IPS DF 6.9 (cell line): ENCODE measurements at regions not wholly inside any gene's neighbourhood (a gene's known extent, or its start where the extent isn't known, plus 50 kb on each side); places are given as distances from the start of the nearest gene placed in this dataset.
"Not testable (repeated sequence)": the region's sequence is repeated elsewhere in the genome, so short reads cannot be mapped to it uniquely, and the experiment has no call there.

Experiments used
- DNase-seq: peaks from one replicate; pipeline ENCODE4 v3.0.0-alpha.2; 2013; ENCODE audit warnings: low read depth, low spot score
- H3K27ac ChIP-seq: one replicate; pipeline ENCODE4 v1.5.1; 2013; ENCODE audit warnings: low read length, control low read depth
- H3K27me3 ChIP-seq: 2 replicates; pipeline ENCODE4 v1.6.1; 2013; ENCODE audit warnings: mild to moderate bottlenecking, low read length; ENCODE audit not compliant: control insufficient read depth, insufficient read depth
- H3K36me3 ChIP-seq: 2 replicates; pipeline ENCODE4 v1.6.1; 2013; ENCODE audit warnings: low read length; ENCODE audit not compliant: control insufficient read depth, insufficient read depth
- H3K4me1 ChIP-seq: 2 replicates; pipeline ENCODE4 v1.6.1; 2013; ENCODE audit warnings: low read length; ENCODE audit not compliant: control insufficient read depth, insufficient read depth
- H3K4me3 ChIP-seq: 2 replicates; pipeline ENCODE4 v1.5.1; 2013; ENCODE audit warnings: mild to moderate bottlenecking, low read length
- H3K9me3 ChIP-seq: 2 replicates; pipeline ENCODE4 v1.6.1; 2013; ENCODE audit warnings: low read length, inconsistent platforms; ENCODE audit not compliant: control insufficient read depth, insufficient read depth
- WGBS: extraction: QIAGEN DNeasy Blood & Tissue Kit; methylation state at CpG from one replicate; pipeline ENCODE4 v1.1.7; 2013; ENCODE audit warnings: mixed read lengths, missing lambda C conversion rate; ENCODE audit not compliant: insufficient read length, insufficient coverage; 5-methylcytosine and 5-hydroxymethylcytosine counted together

- Histone ChIP-seq H3K4me3 (no peak overlapping the region), H3K4me1 (no peaks in the 10 kb centered on the region), H3K9me3 (no peaks in the 10 kb centered on the region), H3K27me3 (no peaks in the 10 kb centered on the region), H3K27ac (no peak overlapping the region), H3K36me3 (no peaks in the 10 kb centered on the region)
- no peak for DNase-seq
- no CpG with 5 or more reads among the region's 3 CpGs for WGBS
Measured at GRCh38 chr6:132199343-132199742, 201.9 kb downstream of the MOXD1 start.

- H3K4me1 ChIP-seq = no peaks in the 10 kb centered on the region
- no peaks in the 10 kb centered on the region for H3K9me3 ChIP-seq
- no CpG with 5 or more reads among the region's 2 CpGs for WGBS
- no peak for DNase-seq
- H3K27me3 ChIP-seq = no peaks in the 10 kb centered on the region
- no peaks in the 10 kb centered on the region for H3K36me3 ChIP-seq
- no peak overlapping the region for H3K4me3 ChIP-seq
- no peak overlapping the region for H3K27ac ChIP-seq
Measured at GRCh38 chr6:132198896-132199295, 202.4 kb downstream of the MOXD1 start.

- H3K27me3 ChIP-seq = no peaks in the 10 kb centered on the region
- H3K36me3 ChIP-seq = no peaks in the 10 kb centered on the region
- no peaks in the 10 kb centered on the region for H3K9me3 ChIP-seq
- H3K4me3 ChIP-seq = no peak overlapping the region
- H3K4me1 ChIP-seq = no peaks in the 10 kb centered on the region
- DNase-seq = no peak
- WGBS = no CpG with 5 or more reads among the region's 3 CpGs
- no peak overlapping the region for H3K27ac ChIP-seq
Measured at GRCh38 chr6:132198040-132198439, 203.2 kb downstream of the MOXD1 start.

GRCh38 chr6:132194529-132194928 is 206.7 kb downstream of the MOXD1 start:
- Histone ChIP-seq H3K4me3 (no peak overlapping the region), H3K36me3 (no peaks in the 10 kb centered on the region), H3K27me3 (no peaks in the 10 kb centered on the region), H3K4me1 (no peaks in the 10 kb centered on the region), H3K9me3 (no peaks in the 10 kb centered on the region), H3K27ac (no peak overlapping the region)
- no peak for DNase-seq
- no CpG with 5 or more reads among the region's 3 CpGs for WGBS

- H3K36me3 ChIP-seq = no peaks in the 10 kb centered on the region
- no peak for DNase-seq
- no CpG with 5 or more reads among the region's 5 CpGs for WGBS
- H3K4me1 ChIP-seq = no peaks in the 10 kb centered on the region
- no peak overlapping the region for H3K4me3 ChIP-seq
- no peak overlapping the region for H3K27ac ChIP-seq
- no peaks in the 10 kb centered on the region for H3K27me3 ChIP-seq
- no peaks in the 10 kb centered on the region for H3K9me3 ChIP-seq
Measured at GRCh38 chr6:132192631-132193030, 208.6 kb downstream of the MOXD1 start.

- no peak overlapping the region for H3K4me3 ChIP-seq
- no peaks in the 10 kb centered on the region for H3K9me3 ChIP-seq
- WGBS = no CpG with 5 or more reads among the region's 3 CpGs
- H3K27ac ChIP-seq = no peak overlapping the region
- H3K36me3 ChIP-seq = no peaks in the 10 kb centered on the region
- no peak for DNase-seq
- no peaks in the 10 kb centered on the region for H3K4me1 ChIP-seq
- no peaks in the 10 kb centered on the region for H3K27me3 ChIP-seq
Measured at GRCh38 chr6:132190815-132191175, 210.5 kb downstream of the MOXD1 start.

- Histone ChIP-seq H3K4me3 (no peak overlapping the region), H3K27me3 (no peaks in the 10 kb centered on the region), H3K4me1 (no peaks in the 10 kb centered on the region), H3K36me3 (no peaks in the 10 kb centered on the region), H3K9me3 (no peaks in the 10 kb centered on the region), H3K27ac (no peak overlapping the region)
- WGBS = no CpG with 5 or more reads among the region's 4 CpGs
- no peak for DNase-seq
Measured at GRCh38 chr6:132190097-132190814, 211.0 kb downstream of the MOXD1 start.

GRCh38 chr6:132188556-132189264 is 212.6 kb downstream of the MOXD1 start:
- Histone ChIP-seq H3K27ac (no peak overlapping the region), H3K27me3 (no peaks in the 10 kb centered on the region), H3K4me3 (no peak overlapping the region), H3K9me3 (no peaks in the 10 kb centered on the region), H3K36me3 (no peaks in the 10 kb centered on the region), H3K4me1 (no peaks in the 10 kb centered on the region)
- no CpG with 5 or more reads among the region's 1 CpG for WGBS
- DNase-seq = no peak

GRCh38 chr6:132187816-132188215 is 213.5 kb downstream of the MOXD1 start:
- Histone ChIP-seq H3K27ac (no peak overlapping the region), H3K36me3 (no peaks in the 10 kb centered on the region), H3K4me1 (no peaks in the 10 kb centered on the region), H3K27me3 (no peaks in the 10 kb centered on the region), H3K9me3 (no peaks in the 10 kb centered on the region), H3K4me3 (no peak overlapping the region)
- WGBS = no CpG with 5 or more reads among the region's 1 CpG
- no peak for DNase-seq

- H3K4me1 ChIP-seq, H3K27me3 ChIP-seq, H3K9me3 ChIP-seq, DNase-seq, H3K27ac ChIP-seq, H3K36me3 ChIP-seq, H3K4me3 ChIP-seq: not testable (repeated sequence)
- WGBS = no CpG with 5 or more reads among the region's 1 CpG
Measured at GRCh38 chr6:132184966-132185365, 216.3 kb downstream of the MOXD1 start.

GRCh38 chr6:132179955-132180354 is 221.3 kb downstream of the MOXD1 start:
- peaks cover under 1% of the 10 kb centered on the region; the same call in 1 of the 2 replicates for H3K9me3 ChIP-seq
- H3K4me1 ChIP-seq = no peaks in the 10 kb centered on the region
- H3K27me3 ChIP-seq = no peaks in the 10 kb centered on the region
- H3K36me3 ChIP-seq = no peaks in the 10 kb centered on the region
- H3K27ac ChIP-seq = no peak overlapping the region
- H3K4me3 ChIP-seq = no peak overlapping the region
- WGBS = no CpG with 5 or more reads among the region's 3 CpGs
- DNase-seq = no peak
